Mesothelial cell of epicardium (in vitro differentiated cells): ENCODE measurements at regions not wholly inside any gene's neighbourhood (a gene's known extent, or its start where the extent isn't known, plus 50 kb on each side); places are given as distances from the start of the nearest gene placed in this dataset.
"Not testable (repeated sequence)": the region's sequence is repeated elsewhere in the genome, so short reads cannot be mapped to it uniquely, and the experiment has no call there.

Source experiments
- DNase-seq, 2 experiments: peaks; one replicate each; pipeline ENCODE4 v3.0.0; 2021; ENCODE audit warnings: low spot score in 2 of 2; ENCODE audit not compliant: unreplicated experiment in 2 of 2
- H3K27ac Mint-ChIP-seq: 2 replicates; pipeline ENCODE4 v1.8.0; 2021; ENCODE audit warnings: mixed read lengths
- H3K27me3 Mint-ChIP-seq: 2 replicates; pipeline ENCODE4 v1.8.0; 2021; ENCODE audit warnings: low read depth, mixed read lengths
- H3K36me3 Mint-ChIP-seq: 2 replicates; pipeline ENCODE4 v1.8.0; 2021; ENCODE audit warnings: mixed read lengths
- H3K4me1 Mint-ChIP-seq: 2 replicates; pipeline ENCODE4 v1.8.0; 2021; ENCODE audit warnings: mixed read lengths
- H3K4me3 Mint-ChIP-seq: 2 replicates; pipeline ENCODE4 v1.8.0; 2021; ENCODE audit warnings: mild to moderate bottlenecking, moderate library complexity, mixed read lengths
- H3K9me3 Mint-ChIP-seq: 2 replicates; pipeline ENCODE4 v1.8.0; 2021; ENCODE audit warnings: mixed read lengths
- TF ChIP-seq, protein P1 (sequence below): fragments of 200-600 bp; sonication (generic); IDR thresholded peaks from one replicate; pipeline ENCODE4 v1.5.0; 2021; ENCODE audit warnings: antibody characterized with exemption; ENCODE audit not compliant: unreplicated experiment

- no peak for DNase-seq
- TF ChIP-seq, protein P1, sequence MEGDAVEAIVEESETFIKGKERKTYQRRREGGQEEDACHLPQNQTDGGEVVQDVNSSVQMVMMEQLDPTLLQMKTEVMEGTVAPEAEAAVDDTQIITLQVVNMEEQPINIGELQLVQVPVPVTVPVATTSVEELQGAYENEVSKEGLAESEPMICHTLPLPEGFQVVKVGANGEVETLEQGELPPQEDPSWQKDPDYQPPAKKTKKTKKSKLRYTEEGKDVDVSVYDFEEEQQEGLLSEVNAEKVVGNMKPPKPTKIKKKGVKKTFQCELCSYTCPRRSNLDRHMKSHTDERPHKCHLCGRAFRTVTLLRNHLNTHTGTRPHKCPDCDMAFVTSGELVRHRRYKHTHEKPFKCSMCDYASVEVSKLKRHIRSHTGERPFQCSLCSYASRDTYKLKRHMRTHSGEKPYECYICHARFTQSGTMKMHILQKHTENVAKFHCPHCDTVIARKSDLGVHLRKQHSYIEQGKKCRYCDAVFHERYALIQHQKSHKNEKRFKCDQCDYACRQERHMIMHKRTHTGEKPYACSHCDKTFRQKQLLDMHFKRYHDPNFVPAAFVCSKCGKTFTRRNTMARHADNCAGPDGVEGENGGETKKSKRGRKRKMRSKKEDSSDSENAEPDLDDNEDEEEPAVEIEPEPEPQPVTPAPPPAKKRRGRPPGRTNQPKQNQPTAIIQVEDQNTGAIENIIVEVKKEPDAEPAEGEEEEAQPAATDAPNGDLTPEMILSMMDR: no peak
- Mint-ChIP-seq H3K4me1 (no peaks in the 10 kb centered on the region), H3K36me3 (no peaks in the 10 kb centered on the region), H3K4me3 (no peak overlapping the region), H3K27ac (no peak overlapping the region), H3K9me3 (peaks cover 20% of the 10 kb centered on the region), H3K27me3 (no peaks in the 10 kb centered on the region)
These were observed 132.4 kb downstream of the GOLGA6L6 start for GRCh38 chr15:20409247-20409646.

- DNase-seq: no peak
- no peaks in the 10 kb centered on the region for H3K4me1 Mint-ChIP-seq
- H3K4me3 Mint-ChIP-seq: no peak overlapping the region
- no peaks in the 10 kb centered on the region for H3K27me3 Mint-ChIP-seq
- TF ChIP-seq, protein P1: no peak
- peaks cover 13% of the 10 kb centered on the region for H3K9me3 Mint-ChIP-seq
- H3K36me3 Mint-ChIP-seq: no peaks in the 10 kb centered on the region
- no peak overlapping the region for H3K27ac Mint-ChIP-seq
These were observed 134.0 kb downstream of the GOLGA6L6 start for GRCh38 chr15:20407553-20407952.

DNA sequence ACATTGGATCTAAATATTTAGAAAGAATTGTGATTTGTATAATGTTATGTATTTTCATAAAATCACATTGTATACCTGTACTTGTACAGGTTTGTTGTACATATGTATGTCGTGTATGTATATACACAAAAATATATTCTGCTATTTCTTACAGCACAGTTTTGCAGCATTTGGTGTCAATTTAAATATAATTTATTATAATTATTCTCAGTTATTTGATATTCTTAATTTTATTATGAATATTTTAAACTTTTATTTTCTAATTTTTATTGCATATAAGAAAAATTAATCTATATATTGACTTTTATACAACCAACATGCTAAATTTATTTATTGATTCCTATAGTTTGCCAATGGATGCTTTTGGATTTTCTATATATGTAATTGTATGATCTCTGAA, 137.0 kb downstream of the GOLGA6L6 start:
- H3K36me3 Mint-ChIP-seq: not testable (repeated sequence)
- peaks cover 10% of the 10 kb centered on the region for H3K9me3 Mint-ChIP-seq

GRCh38 chr15:20402586-20402985, 139.0 kb downstream of the GOLGA6L6 start:
- not testable (repeated sequence) for H3K27me3 Mint-ChIP-seq, H3K36me3 Mint-ChIP-seq, H3K4me1 Mint-ChIP-seq, DNase-seq, H3K4me3 Mint-ChIP-seq, H3K27ac Mint-ChIP-seq
- peaks cover 10% of the 10 kb centered on the region for H3K9me3 Mint-ChIP-seq

More for the DNA sequence above, 137.0 kb downstream of the GOLGA6L6 start:
- H3K4me3 Mint-ChIP-seq, DNase-seq, H3K4me1 Mint-ChIP-seq, H3K27ac Mint-ChIP-seq, H3K27me3 Mint-ChIP-seq: not testable (repeated sequence)

DNA sequence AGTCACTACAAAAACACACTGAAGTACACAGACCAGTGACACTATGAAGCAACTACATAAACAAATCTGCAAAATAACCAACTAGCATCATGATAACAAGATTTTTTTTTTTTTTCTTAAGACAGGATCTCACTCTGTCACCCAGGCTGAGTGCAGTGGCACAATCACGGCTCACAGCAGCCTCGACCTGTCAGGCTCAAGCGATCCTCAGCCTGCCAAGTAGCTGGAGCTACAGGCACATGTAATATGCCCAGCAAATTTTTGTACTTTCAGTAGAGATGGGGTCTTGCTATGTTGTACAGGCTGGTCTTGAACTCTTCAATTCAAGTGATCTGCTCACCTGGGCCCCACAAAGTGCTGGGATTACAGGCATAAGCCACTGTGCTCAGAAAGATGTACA, 140.5 kb downstream of the GOLGA6L6 start:
- not testable (repeated sequence) for H3K36me3 Mint-ChIP-seq, H3K27ac Mint-ChIP-seq, DNase-seq, H3K4me1 Mint-ChIP-seq, H3K4me3 Mint-ChIP-seq, H3K27me3 Mint-ChIP-seq
- peaks cover 10% of the 10 kb centered on the region for H3K9me3 Mint-ChIP-seq

GRCh38 chr15:20398680-20399079, 142.9 kb downstream of the GOLGA6L6 start:
- not testable (repeated sequence) for DNase-seq, H3K4me3 Mint-ChIP-seq, H3K9me3 Mint-ChIP-seq, H3K4me1 Mint-ChIP-seq, H3K36me3 Mint-ChIP-seq, H3K27ac Mint-ChIP-seq, H3K27me3 Mint-ChIP-seq

DNA sequence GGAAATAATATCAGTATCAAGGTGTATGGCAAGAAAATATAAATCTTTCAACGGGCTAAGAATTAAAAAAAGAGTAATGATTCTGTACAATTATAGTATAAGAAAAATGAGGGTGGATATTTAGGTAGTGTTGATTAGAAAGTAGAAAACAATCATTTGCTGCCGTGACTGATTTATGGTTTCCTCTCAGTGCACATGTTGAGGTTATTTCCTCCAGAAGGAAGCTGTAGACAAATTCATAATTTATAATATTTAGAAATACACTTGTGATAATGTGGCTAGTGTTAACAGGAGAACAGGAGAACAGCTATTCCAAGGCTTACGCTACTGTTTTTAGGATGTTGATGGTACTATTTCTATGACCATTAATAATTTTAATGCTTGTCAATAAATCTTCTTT, 153.4 kb downstream of the GOLGA6L6 start:
- H3K4me1 Mint-ChIP-seq, H3K27ac Mint-ChIP-seq, DNase-seq: not testable (repeated sequence)

DNA sequence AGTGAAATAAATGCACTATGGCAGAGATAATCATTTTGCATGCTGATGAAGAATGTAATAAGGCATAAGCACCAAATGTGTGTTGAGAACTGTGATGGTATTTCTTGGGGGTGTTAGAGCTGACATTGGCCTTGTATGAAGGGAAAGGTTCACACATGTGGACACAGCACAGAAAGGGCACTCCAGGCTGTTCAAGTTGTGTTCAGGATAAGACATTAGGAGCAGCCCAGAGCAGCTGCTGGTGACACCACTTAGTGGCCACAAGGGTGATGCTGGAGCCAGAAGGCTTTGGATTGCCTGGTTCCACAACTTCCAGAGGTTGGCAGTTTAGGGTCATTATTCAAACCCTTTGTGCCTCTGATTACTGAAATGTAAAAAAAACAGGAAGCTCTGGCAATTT, 155.4 kb downstream of the GOLGA6L6 start:
- DNase-seq: no peak
- Mint-ChIP-seq H3K4me3 (no peak overlapping the region), H3K27me3 (no peaks in the 10 kb centered on the region), H3K27ac (no peak overlapping the region), H3K4me1 (no peaks in the 10 kb centered on the region), H3K9me3 (peaks cover 3% of the 10 kb centered on the region), H3K36me3 (no peaks in the 10 kb centered on the region)
- TF ChIP-seq, protein P1: no peak

More for the DNA sequence above, 153.4 kb downstream of the GOLGA6L6 start:
- not testable (repeated sequence) for H3K9me3 Mint-ChIP-seq, H3K27me3 Mint-ChIP-seq, H3K4me3 Mint-ChIP-seq, H3K36me3 Mint-ChIP-seq

GRCh38 chr15:20380199-20380598, 161.4 kb downstream of the GOLGA6L6 start:
- H3K4me3 Mint-ChIP-seq, H3K27ac Mint-ChIP-seq, H3K36me3 Mint-ChIP-seq, H3K27me3 Mint-ChIP-seq, DNase-seq, H3K4me1 Mint-ChIP-seq: not testable (repeated sequence)
- peaks cover 14% of the 10 kb centered on the region for H3K9me3 Mint-ChIP-seq
